ENCODE measurements at regions not wholly inside any gene's neighbourhood (a gene's known extent, or its start where the extent isn't known, plus 50 kb on each side); places are given as distances from the start of the nearest gene placed in this dataset.

DNA sequence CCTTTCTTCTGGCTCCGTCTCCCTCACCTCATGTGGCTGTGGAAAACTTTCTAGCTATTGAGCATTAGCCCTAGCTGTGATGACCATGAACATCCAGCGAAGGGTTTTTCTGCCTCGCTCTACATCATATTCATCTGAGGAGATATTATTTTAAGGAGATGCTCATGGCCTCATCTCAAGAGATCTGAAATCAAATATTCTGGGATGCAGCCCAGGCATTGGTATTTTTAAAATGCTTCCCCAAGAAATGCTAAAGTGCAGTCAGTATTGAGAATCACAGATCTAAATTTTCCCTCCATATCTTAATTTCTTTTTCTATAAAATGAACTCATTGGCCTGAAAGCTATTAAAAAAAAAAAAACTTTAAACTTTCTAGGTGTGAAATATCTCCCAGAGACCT lies 238.2 kb upstream of the CELF2 start:
- no peak for DNase-seq (ENCODE audit: low spot score)
- TF ChIP-seq, protein P1, sequence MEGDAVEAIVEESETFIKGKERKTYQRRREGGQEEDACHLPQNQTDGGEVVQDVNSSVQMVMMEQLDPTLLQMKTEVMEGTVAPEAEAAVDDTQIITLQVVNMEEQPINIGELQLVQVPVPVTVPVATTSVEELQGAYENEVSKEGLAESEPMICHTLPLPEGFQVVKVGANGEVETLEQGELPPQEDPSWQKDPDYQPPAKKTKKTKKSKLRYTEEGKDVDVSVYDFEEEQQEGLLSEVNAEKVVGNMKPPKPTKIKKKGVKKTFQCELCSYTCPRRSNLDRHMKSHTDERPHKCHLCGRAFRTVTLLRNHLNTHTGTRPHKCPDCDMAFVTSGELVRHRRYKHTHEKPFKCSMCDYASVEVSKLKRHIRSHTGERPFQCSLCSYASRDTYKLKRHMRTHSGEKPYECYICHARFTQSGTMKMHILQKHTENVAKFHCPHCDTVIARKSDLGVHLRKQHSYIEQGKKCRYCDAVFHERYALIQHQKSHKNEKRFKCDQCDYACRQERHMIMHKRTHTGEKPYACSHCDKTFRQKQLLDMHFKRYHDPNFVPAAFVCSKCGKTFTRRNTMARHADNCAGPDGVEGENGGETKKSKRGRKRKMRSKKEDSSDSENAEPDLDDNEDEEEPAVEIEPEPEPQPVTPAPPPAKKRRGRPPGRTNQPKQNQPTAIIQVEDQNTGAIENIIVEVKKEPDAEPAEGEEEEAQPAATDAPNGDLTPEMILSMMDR (IDR thresholded peaks at IDR 0.05; ENCODE audit: extremely low read depth, missing control alignments), result no peak

DNA sequence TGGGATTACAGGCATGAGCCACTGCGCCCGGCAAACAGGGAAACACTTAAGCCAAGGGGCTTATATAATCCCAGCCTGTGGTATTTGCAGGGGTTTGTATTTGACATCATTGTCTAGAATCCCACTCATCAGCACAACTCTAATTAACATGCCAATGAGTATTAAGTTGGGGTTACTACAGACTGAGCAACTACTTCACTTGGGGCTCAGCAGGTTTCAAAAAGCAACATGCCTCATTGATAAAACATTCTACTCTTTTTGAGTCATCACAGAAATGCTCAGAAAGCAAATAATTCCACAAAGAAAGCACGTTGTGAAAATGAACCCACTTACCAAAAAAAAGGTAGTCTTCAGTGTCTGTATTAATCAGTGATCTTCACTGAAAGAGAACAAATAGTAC lies 236.9 kb upstream of the CELF2 start:
- DNase-seq (ENCODE audit: low spot score), result no peak
- TF ChIP-seq, protein P1 (IDR thresholded peaks at IDR 0.05; ENCODE audit: extremely low read depth, missing control alignments), result no peak

DNA sequence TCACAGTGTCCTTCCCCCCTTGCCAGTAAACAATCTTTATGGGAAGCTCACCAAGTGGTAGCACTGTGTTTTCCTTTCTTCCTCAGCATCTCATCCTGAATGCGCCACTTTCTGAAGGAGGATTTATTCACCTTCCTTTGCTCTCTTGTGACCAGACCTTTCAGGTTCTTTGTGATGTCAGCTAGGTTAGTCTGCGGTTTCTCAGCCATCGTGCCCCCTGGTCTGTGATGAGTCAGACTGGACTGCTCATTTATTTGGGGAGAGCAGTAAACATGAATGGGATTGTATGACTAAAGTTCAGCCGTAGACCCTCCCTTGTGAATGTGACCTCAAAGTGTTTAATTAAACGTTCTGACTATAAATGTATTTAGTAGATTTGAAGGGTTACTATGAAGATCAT lies 235.1 kb upstream of the CELF2 start:
- no peak for DNase-seq (ENCODE audit: low spot score)
- TF ChIP-seq, protein P1 (IDR thresholded peaks at IDR 0.05; ENCODE audit: extremely low read depth, missing control alignments), result no peak

DNA sequence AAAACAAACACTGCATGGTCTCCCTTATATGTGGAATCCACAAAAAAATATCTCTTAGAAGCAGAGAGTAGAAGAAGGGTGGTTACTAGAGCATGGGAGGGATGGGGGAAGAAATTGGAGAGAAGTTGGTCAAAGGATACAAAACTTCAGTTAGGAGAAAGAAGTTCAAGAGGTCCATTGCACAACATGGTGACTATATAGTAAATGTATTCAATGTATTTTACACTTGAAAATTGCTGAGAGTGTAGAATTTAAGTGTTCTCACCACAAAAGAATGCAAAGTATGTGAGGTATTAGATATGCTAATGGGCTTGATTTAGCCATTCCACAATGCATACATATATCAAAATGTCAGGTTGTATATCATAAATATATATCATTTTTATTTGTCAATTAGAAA lies 232.0 kb upstream of the CELF2 start:
- DNase-seq (ENCODE audit: low spot score), result no peak
- TF ChIP-seq, protein P1 (IDR thresholded peaks at IDR 0.05; ENCODE audit: extremely low read depth, missing control alignments), result no peak

DNA sequence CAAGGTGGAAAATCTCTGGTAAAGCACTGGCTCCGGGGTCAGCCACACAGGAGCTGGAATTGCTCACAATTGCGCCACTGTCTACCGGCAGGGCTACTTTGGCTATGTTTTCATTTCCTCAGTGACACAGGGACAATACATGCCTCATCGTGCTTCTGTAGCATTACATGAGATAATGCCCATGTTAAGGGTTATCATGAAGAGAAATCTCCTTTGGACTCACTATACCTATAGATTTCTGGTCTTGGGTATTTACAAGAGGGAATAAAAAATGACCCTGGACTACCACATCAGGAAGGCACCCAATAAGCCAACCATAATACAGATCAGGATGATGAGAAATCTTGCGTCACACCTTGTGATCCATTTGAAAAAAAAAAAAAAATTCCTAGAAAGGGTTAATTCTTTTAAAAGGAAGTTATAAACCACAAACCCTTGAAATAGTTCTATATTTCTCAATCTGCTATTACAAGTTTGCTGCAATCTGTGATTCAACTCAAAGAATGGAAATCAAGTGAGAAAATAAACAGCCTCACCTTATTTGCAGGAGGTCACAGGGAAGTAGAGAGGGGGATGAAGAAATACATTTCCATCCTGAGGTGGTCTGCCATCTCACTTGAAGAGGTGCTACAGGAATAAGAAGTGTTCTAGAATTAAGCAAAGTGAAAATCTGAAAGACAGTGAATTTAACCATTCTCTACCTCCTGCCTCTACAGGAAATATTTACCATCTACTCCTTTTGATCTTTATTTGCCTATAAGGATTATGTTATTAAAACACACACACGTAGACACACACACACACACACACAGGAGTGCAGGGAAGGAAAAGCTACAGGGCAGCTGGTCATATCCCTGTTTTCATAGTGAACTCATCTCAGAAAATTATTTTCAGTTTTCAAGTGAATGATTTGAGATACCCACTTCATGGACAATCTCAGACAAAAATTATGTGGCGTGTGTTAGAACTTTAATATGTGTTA lies 231.3 kb upstream of the CELF2 start:
- DNase-seq (ENCODE audit: low spot score), result no peak
- TF ChIP-seq, protein P1 (IDR thresholded peaks at IDR 0.05; ENCODE audit: extremely low read depth, missing control alignments), result no peak

DNA sequence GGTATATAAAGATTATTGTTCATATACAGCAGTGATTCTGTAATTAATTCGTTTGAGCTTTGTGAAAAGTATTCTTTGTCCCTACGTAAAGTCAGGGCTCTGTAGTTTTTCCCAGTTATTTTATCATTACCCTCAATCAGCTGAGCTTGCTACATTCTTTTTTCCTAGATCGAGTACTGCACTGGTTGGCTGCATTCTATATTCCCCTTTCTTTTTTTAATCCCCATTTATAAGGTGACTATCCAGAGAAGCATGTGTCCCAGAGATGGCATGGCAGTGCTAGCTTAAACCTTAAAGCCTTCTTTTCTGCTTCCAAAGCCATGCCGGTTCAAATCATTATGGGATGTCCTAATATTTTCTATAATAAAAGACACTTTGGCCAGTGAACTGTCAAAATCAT lies 230.1 kb upstream of the CELF2 start:
- TF ChIP-seq, protein P1 (IDR thresholded peaks at IDR 0.05; ENCODE audit: extremely low read depth, missing control alignments), result no peak
- DNase-seq (ENCODE audit: low spot score), result no peak

DNA sequence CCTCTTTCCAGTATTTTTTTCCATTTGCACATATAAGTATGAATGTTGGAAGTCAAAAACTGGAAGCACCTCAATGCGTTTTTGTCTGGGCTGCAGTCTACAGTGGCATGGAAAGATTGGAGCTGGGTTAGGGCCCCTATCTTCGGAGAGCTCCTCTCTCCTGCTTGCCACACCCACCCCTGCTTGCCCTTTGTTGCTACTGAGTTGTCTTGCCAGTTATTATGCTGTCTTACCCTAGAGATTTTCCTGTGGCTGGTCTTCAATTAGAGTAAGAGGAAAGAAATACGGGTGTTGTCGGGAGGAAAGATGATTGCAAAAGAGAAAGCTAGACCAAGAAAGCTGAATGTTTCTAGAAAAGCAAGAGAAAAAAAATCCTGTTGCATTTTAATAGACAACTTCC lies 228.9 kb upstream of the CELF2 start:
- DNase-seq (ENCODE audit: low spot score), result no peak

More for the DNA sequence above, 228.9 kb upstream of the CELF2 start:
- TF ChIP-seq, protein P1 (IDR thresholded peaks at IDR 0.05; ENCODE audit: extremely low read depth, missing control alignments), result no peak

Measured in GM20000 (cell line).